Panc1 (cell line): ENCODE measurements at regions not wholly inside any gene's neighbourhood (a gene's known extent, or its start where the extent isn't known, plus 50 kb on each side); places are given as distances from the start of the nearest gene placed in this dataset.

Source experiments
- ATAC-seq: fragments of 200-7000 bp; cut with Tn5 transposase; 2 replicates; pipeline ENCODE4 v1.9.1; 2020; ENCODE audit warnings: mild to moderate bottlenecking, moderate library complexity
- BruUV-seq: library from RNA; stranded (reverse); fragments of 400-500 nt; replicated peaks from 2 replicates; lab custom pipeline; 2021; lab: Mats Ljungman, UMichigan
- CTCF ChIA-PET: fragments of 300-600 bp; sonication (Branson Sonifier 250); formaldehyde crosslinking; loops from one replicate; lab custom pipeline; 2022; ENCODE audit warnings: antibody characterized with exemption; lab: Charles Lee
- POLR2A ChIA-PET: fragments of 300-600 bp; sonication (Branson Sonifier 250); formaldehyde crosslinking; loops from one replicate; lab custom pipeline; 2022; ENCODE audit warnings: antibody characterized with exemption; lab: Charles Lee
- DNase-seq: peaks from one replicate; pipeline ENCODE4 v3.0.0-alpha.2; 2010; ENCODE audit warnings: low read depth, low spot score
- H3K27ac ChIP-seq: 2 replicates; pipeline ENCODE4 v1.5.1; 2011; ENCODE audit warnings: mild to moderate bottlenecking, low read length, inconsistent platforms
- H3K27me3 ChIP-seq: fragments of 200-500 bp; sonication (Bioruptor generic); 2 replicates; pipeline ENCODE4 v1.6.0; 2014; ENCODE audit warnings: low read length, inconsistent platforms; ENCODE audit not compliant: control insufficient read depth, insufficient read depth
- H3K36me3 ChIP-seq: fragments of 200-500 bp; sonication (Bioruptor generic); 2 replicates; pipeline ENCODE4 v1.5.1; 2014; ENCODE audit warnings: inconsistent platforms, mild to moderate bottlenecking, low read length, moderate library complexity; ENCODE audit not compliant: control insufficient read depth, insufficient read depth
- H3K4me1 ChIP-seq: 2 replicates; pipeline ENCODE4 v1.5.1; 2011; ENCODE audit warnings: inconsistent platforms, mild to moderate bottlenecking, low read length, moderate library complexity; ENCODE audit not compliant: control insufficient read depth, insufficient read depth
- H3K4me3 ChIP-seq, 2 experiments: 2 replicates each; pipeline ENCODE4 v1.5.1; 2011 to 2012; ENCODE audit warnings: low read depth in 2 of 2, low read length in 2 of 2, mild to moderate bottlenecking in 2 of 2, inconsistent platforms in 1 of 2, moderate library complexity in 1 of 2
- H3K9me3 ChIP-seq: fragments of 200-500 bp; sonication (Bioruptor generic); 2 replicates; pipeline ENCODE4 v1.5.1; 2014; ENCODE audit warnings: low read depth, mild to moderate bottlenecking, inconsistent platforms, low read length, moderate library complexity; ENCODE audit not compliant: control insufficient read depth, insufficient read depth
- POLR2AphosphoS5 ChIP-seq: IDR thresholded peaks from 2 replicates; pipeline ENCODE4 v1.6.1; 2012; ENCODE audit warnings: mild to moderate bottlenecking, low read depth, low read length, moderate library complexity
- SIN3A ChIP-seq: IDR thresholded peaks from 2 replicates; pipeline ENCODE4 v1.6.1; 2012; ENCODE audit warnings: low read depth, mild to moderate bottlenecking, low read length, moderate library complexity, borderline replicate concordance; ENCODE audit not compliant: insufficient read depth
- TCF7L2 ChIP-seq: IDR thresholded peaks from 2 replicates; pipeline ENCODE4 v1.6.1; 2011; ENCODE audit warnings: mild to moderate bottlenecking, low read depth, low read length, inconsistent platforms
- in situ Hi-C: cut with HindIII; loops from 2 replicates; pipeline ENCODE4 v1.10.0; 2016; ENCODE audit warnings: low sequenced_read_pairs, low pct_unique_long_range_greater_than_20kb
- intact Hi-C: fragments of 100-400 bp; cut with micrococcal nuclease; formaldehyde crosslinking; loops from one replicate; pipeline ENCODE4 v1.10.0; 2022; ENCODE audit not compliant: unreplicated experiment
- TF ChIP-seq, protein P1 (sequence below): fragments of 450-650 bp; IDR thresholded peaks from 2 replicates; pipeline ENCODE4 v1.5.1; 2017; ENCODE audit warnings: mild to moderate bottlenecking
- TF ChIP-seq, protein P2 (sequence below), 2 experiments: IDR thresholded peaks; 2 replicates each; pipeline ENCODE4 v1.6.1; 2011 to 2012; ENCODE audit warnings: low read depth in 2 of 2, control low read depth in 1 of 2, low read length in 1 of 2, mild to moderate bottlenecking in 1 of 2, moderate library complexity in 1 of 2; ENCODE audit not compliant: insufficient read depth in 1 of 2

DNA sequence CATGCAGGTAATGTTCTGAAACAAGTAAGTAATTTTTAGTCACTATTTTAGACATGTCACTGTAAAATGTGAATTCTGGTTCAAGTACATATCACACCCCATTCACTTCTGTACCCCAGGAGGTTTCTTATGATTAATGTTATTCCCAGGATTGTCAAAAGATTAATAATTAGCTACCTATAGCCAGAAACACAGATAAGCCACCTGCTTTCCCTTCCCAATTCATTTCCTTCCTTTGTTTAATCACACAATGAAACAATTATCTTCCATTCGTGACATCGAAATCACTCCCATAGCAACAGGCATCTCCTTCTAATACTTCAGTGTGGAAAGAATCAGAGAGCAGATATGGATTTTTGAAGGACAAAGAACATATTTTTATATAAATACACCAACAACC is 1650.3 kb upstream of the CELF4 start:
- no peak for DNase-seq
- POLR2A ChIA-PET = no interaction called here
- TF ChIP-seq, protein P1, sequence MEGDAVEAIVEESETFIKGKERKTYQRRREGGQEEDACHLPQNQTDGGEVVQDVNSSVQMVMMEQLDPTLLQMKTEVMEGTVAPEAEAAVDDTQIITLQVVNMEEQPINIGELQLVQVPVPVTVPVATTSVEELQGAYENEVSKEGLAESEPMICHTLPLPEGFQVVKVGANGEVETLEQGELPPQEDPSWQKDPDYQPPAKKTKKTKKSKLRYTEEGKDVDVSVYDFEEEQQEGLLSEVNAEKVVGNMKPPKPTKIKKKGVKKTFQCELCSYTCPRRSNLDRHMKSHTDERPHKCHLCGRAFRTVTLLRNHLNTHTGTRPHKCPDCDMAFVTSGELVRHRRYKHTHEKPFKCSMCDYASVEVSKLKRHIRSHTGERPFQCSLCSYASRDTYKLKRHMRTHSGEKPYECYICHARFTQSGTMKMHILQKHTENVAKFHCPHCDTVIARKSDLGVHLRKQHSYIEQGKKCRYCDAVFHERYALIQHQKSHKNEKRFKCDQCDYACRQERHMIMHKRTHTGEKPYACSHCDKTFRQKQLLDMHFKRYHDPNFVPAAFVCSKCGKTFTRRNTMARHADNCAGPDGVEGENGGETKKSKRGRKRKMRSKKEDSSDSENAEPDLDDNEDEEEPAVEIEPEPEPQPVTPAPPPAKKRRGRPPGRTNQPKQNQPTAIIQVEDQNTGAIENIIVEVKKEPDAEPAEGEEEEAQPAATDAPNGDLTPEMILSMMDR = no peak
- TF ChIP-seq, protein P2, sequence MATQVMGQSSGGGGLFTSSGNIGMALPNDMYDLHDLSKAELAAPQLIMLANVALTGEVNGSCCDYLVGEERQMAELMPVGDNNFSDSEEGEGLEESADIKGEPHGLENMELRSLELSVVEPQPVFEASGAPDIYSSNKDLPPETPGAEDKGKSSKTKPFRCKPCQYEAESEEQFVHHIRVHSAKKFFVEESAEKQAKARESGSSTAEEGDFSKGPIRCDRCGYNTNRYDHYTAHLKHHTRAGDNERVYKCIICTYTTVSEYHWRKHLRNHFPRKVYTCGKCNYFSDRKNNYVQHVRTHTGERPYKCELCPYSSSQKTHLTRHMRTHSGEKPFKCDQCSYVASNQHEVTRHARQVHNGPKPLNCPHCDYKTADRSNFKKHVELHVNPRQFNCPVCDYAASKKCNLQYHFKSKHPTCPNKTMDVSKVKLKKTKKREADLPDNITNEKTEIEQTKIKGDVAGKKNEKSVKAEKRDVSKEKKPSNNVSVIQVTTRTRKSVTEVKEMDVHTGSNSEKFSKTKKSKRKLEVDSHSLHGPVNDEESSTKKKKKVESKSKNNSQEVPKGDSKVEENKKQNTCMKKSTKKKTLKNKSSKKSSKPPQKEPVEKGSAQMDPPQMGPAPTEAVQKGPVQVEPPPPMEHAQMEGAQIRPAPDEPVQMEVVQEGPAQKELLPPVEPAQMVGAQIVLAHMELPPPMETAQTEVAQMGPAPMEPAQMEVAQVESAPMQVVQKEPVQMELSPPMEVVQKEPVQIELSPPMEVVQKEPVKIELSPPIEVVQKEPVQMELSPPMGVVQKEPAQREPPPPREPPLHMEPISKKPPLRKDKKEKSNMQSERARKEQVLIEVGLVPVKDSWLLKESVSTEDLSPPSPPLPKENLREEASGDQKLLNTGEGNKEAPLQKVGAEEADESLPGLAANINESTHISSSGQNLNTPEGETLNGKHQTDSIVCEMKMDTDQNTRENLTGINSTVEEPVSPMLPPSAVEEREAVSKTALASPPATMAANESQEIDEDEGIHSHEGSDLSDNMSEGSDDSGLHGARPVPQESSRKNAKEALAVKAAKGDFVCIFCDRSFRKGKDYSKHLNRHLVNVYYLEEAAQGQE (IDR thresholded peaks at IDR 0.05; ENCODE audit: insufficient read depth in 1 of 2, low read depth in 2 of 2, low read length in 1 of 2) = no peak
- TF ChIP-seq POLR2AphosphoS5 (no peak), TCF7L2 (no peak), SIN3A (no peak)
- in situ Hi-C loops = no loop called here
- no peak for ATAC-seq
- intact Hi-C loops = no loop called here
- CTCF ChIA-PET = no interaction called here
- BruUV-seq = no TSS peak
- no peak overlapping the region for H3K27ac ChIP-seq
- H3K27me3 ChIP-seq = no peaks in the 10 kb centered on the region
- H3K9me3 ChIP-seq = no peaks in the 10 kb centered on the region
- no peaks in the 10 kb centered on the region for H3K4me1 ChIP-seq
- H3K36me3 ChIP-seq = no peaks in the 10 kb centered on the region
- no peak overlapping the region for H3K4me3 ChIP-seq

DNA sequence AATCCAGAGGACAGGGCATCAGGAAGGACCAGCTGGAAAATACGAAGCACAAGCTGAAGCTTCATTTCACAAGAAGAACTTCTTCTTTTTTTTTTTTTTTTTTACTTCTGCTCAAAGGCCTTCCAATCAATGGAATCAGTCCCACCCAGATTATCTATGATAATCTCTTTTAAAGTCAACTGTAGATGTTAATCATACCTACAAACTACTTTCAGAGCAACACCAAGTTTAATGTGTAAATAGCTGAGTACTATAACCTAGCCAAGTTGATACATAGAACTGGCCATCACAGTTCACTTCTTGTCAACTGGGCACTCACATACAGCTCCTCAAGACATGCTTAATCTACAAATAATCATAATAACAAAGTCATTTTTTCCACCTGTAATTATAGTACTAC is 1645.9 kb upstream of the CELF4 start:
- no peak overlapping the region for H3K27ac ChIP-seq
- no TSS peak for BruUV-seq
- H3K4me3 ChIP-seq = no peak overlapping the region
- intact Hi-C loops = no loop called here
- H3K9me3 ChIP-seq = no peaks in the 10 kb centered on the region
- no peaks in the 10 kb centered on the region for H3K4me1 ChIP-seq
- TF ChIP-seq, protein P1 = no peak
- TF ChIP-seq TCF7L2 = no peak
- TF ChIP-seq, protein P2 (IDR thresholded peaks at IDR 0.05; ENCODE audit: insufficient read depth in 1 of 2, low read depth in 2 of 2, low read length in 1 of 2) = no peak
- in situ Hi-C loops = no loop called here
- no peaks in the 10 kb centered on the region for H3K27me3 ChIP-seq
- ATAC-seq = no peak
- no peak for DNase-seq
- H3K36me3 ChIP-seq = no peaks in the 10 kb centered on the region
- CTCF ChIA-PET = no interaction called here
- POLR2A ChIA-PET = no interaction called here
